Activated gamma-delta T cell treated with Interleukin-2 at 50 U/mL for 16 hours (primary cell): ENCODE measurements at regions not wholly inside any gene's neighbourhood (a gene's known extent, or its start where the extent isn't known, plus 50 kb on each side); places are given as distances from the start of the nearest gene placed in this dataset.

ENCODE experiments used
- DNase-seq: peaks from one replicate; pipeline ENCODE4 v3.0.0-alpha.2; 2020

- no peak for DNase-seq
Measured at GRCh38 chr5:21159510-21160059, 1171.6 kb upstream of the CDH18 start.

GRCh38 chr5:21154526-21154925, 1166.5 kb upstream of the CDH18 start:
- DNase-seq, result no peak

DNA sequence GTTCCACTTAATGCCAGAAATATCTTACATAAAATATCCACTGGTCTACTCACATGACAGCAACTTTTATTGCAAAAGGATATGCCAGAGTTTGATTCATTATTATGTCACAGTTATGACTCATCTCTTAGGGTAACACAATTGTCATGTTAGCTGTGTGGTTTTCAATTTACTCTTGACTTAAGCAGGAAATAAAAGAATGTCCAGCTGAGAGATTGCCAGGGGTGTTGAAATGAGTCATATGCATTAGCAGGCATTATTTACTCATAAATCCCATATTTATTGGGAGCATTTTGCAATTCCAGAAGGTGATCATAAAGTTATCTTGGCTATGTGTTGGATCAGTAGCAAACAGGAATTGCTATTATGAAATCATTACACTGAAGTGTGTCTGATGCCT, 1164.6 kb upstream of the CDH18 start:
- no peak for DNase-seq

GRCh38 chr5:21145376-21145775, 1157.4 kb upstream of the CDH18 start:
- no peak for DNase-seq

DNA sequence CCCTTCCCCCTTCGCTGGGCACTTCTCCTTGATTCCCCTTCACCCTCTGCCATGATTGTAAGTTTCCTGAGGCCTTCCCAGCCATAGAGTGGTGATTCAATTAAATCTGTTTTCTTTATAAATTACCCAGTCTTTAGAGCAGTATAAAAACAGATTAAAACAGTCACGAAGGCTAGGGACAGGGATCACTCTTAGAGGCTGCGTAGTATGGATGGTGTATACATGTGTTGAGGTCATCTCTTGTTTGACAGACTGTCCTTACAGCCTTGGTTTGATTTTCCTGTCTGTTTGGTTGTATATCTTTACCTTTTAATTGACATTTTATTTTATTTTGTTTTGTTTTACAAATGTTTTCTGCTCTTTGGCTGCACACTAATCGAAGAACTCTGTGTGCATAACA, 1155.7 kb upstream of the CDH18 start:
- DNase-seq, result no peak

- DNase-seq, result no peak
Measured at GRCh38 chr5:21142791-21143190, 1154.8 kb upstream of the CDH18 start.

- no peak for DNase-seq
Measured at GRCh38 chr5:21140987-21141386, 1153.0 kb upstream of the CDH18 start.

DNA sequence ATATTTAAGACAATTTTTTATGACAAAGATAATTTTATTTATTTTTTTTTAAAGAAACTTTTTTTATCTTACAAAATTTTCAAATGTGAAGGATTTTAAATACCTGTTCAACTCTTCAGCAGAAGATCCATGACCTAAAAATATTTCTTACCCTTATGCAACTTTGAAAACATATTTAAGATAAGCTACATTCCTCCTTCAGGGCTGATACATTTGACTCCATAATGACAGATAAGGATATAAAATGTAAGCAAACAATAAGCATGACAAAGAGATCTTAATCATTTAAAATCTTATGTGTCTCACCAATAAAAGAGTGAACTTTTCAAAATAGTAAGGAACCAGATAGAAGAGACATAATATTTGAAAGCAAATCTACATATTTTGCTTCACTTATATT, 1138.2 kb upstream of the CDH18 start:
- DNase-seq, result no peak

- no peak for DNase-seq
Measured at GRCh38 chr5:21125238-21125983, 1137.4 kb upstream of the CDH18 start.

DNA sequence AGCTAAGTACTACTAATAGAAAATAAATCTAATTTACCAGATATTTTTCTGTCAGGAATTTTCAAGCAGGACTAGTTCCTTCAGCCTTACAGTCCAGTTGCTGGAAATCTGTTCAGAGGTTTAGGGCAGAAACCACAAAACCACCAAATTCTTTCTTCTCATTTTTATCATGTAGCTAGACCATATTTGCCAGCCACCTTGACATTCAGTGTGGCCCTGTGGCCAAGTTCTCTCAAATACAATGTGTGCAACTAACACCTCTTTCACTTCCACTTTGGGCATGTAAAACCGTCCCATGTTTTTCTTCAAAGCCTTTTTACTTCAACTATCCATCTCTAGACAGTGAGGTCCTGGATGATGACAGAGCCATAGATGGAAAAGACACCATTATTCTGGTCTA, 1133.2 kb upstream of the CDH18 start:
- no peak for DNase-seq

DNA sequence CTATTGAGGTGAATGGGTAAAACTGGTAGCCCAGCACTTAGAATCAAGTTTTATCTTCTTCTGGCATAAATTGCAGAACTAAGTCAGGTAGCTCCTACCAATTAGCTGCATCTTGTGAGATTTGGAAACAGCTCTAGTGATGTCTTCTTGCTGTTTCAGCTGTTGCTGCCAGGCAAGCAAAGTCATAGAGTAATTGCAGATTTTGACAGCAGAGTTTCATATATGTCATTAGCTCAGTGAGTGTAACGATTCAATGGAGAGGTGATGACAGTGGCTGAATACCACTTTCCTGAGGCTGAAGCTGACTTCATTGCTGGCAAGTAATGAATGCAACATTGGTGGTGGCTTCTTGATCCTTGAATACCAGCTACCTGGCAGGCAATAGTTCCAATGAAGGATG, 1109.7 kb upstream of the CDH18 start:
- DNase-seq, result no peak

- DNase-seq, result no peak
Measured at GRCh38 chr5:21094619-21095018, 1106.6 kb upstream of the CDH18 start.

- no peak for DNase-seq
Measured at GRCh38 chr5:21087766-21088165, 1099.8 kb upstream of the CDH18 start.

GRCh38 chr5:21085791-21086190, 1097.8 kb upstream of the CDH18 start:
- DNase-seq, result no peak

GRCh38 chr5:21071986-21072385, 1084.0 kb upstream of the CDH18 start:
- DNase-seq, result no peak

- DNase-seq, result no peak
Measured at GRCh38 chr5:21071421-21071820, 1083.4 kb upstream of the CDH18 start.

DNA sequence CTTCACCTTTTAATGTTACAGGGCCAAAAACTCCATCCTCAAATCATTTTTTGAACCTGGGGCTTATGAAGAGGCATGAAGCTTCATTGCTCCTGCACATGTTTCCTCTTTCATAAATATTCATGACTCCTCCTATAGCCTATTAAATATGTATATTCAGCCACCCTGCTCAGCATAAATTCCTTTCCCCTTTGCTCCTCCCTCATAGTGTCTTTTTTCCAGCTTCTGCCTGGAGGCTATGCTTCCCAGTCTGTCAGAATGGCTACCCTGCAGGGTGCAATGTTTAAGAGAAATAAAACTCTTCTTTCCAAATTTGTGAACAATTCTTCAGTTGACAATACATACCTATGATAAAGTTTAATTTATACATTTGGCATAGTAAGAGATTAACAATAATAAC, 1082.9 kb upstream of the CDH18 start:
- no peak for DNase-seq

- DNase-seq, result no peak
Measured at GRCh38 chr5:21067724-21068123, 1079.7 kb upstream of the CDH18 start.

DNA sequence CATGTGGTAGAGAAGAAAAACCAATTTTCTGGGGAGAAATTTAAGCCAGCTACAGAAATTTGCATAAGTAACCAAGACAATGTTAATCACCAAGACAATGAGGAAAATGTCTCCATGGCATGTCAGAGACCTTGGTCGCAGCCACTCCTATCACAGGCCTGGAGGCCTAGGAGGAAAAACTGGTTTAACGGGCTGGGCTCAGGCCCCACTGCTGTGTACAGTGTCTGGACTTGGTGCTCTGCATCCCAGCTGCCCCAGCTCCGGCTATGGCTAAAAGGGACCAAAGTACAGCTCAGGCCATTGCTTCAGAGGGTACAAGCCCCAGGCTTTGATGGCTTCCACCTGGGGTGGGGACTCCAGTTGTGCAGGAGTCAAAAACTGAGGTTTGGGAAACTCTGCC, 1075.1 kb upstream of the CDH18 start:
- no peak for DNase-seq

GRCh38 chr5:21058289-21058688, 1070.3 kb upstream of the CDH18 start:
- DNase-seq, result no peak

- no peak for DNase-seq
Measured at GRCh38 chr5:21051945-21052344, 1063.9 kb upstream of the CDH18 start.

DNA sequence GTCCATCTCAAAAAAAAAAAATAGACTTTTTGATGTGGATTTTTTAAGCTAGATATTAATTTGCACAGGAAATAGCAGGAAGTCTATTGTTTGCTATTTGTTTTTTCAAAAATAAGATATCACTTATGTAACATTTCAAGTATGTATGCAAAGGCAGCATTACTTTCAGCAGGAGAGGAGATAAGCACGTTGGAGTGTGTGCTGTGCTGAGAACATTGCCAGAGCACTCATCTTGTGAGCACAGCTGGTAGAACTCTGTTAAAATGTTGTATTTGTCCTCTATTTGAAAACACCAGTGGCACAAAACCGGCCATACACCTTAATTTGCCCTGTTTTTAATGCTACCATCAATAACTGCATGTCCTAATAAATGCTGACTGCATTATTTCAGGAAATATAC, 1061.9 kb upstream of the CDH18 start:
- DNase-seq, result no peak

DNA sequence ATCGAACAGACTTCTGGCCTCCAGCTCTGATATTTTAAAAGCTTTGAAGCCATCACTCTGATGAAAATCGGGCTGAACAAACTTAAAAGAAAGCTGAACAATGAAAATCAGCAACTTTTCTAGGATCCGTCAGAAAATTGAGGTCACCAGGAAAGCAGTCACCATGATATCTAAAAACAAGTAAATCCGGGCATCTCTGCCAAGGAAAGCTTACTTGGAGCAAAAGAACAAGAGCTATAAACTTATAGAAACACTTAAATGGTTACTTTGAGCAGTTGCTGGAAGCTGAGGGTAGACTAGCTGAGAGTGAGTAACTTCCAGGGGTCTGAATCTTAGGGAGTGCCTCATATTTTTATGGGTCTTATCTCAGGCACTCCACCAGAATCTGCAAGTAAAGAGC, 1043.0 kb upstream of the CDH18 start:
- no peak for DNase-seq

- DNase-seq, result no peak
Measured at GRCh38 chr5:21024966-21025365, 1037.0 kb upstream of the CDH18 start.

- no peak for DNase-seq
Measured at GRCh38 chr5:21013237-21013636, 1025.2 kb upstream of the CDH18 start.
